ENCODE measurements at regions not wholly inside any gene's neighbourhood (a gene's known extent, or its start where the extent isn't known, plus 50 kb on each side); places are given as distances from the start of the nearest gene placed in this dataset.

- H3K36me3 ChIP-seq (ENCODE audit: control insufficient read depth, insufficient read depth, low read length), result no peaks in the 10 kb centered on the region
- no peak overlapping the region for H3K27ac ChIP-seq (ENCODE audit: low read length)
- H3K9me3 ChIP-seq (replicated peaks; ENCODE audit: control insufficient read depth, low read depth, low read length), result peaks cover 13% of the 10 kb centered on the region
- H3K4me3 ChIP-seq (ENCODE audit: low read length), result no peak overlapping the region
- no CpG with 5 or more reads among the region's 3 CpGs for WGBS (ENCODE audit: insufficient coverage)
- no peaks in the 10 kb centered on the region for H3K4me1 ChIP-seq (ENCODE audit: control insufficient read depth, insufficient read depth, low read length)
- H3K27me3 ChIP-seq (ENCODE audit: control insufficient read depth, insufficient read depth, low read length), result no peaks in the 10 kb centered on the region
- DNase-seq, result no peak
These were observed 385.6 kb upstream of the LRRC4C start for GRCh38 chr11:41845066-41845465.

- no CpG with 5 or more reads among the region's 3 CpGs for WGBS (ENCODE audit: insufficient coverage)
These were observed 388.9 kb upstream of the LRRC4C start for GRCh38 chr11:41848349-41848748.

GRCh38 chr11:41849250-41849649 is 389.8 kb upstream of the LRRC4C start:
- WGBS (ENCODE audit: insufficient coverage), result no CpG with 5 or more reads among the region's 1 CpG
- no peak for DNase-seq
- H3K36me3 ChIP-seq (ENCODE audit: control insufficient read depth, insufficient read depth, low read length), result no peaks in the 10 kb centered on the region
- no peaks in the 10 kb centered on the region for H3K27me3 ChIP-seq (ENCODE audit: control insufficient read depth, insufficient read depth, low read length)
- H3K9me3 ChIP-seq (replicated peaks; ENCODE audit: control insufficient read depth, low read depth, low read length), result no peaks in the 10 kb centered on the region
- no peak overlapping the region for H3K27ac ChIP-seq (ENCODE audit: low read length)
- H3K4me1 ChIP-seq (ENCODE audit: control insufficient read depth, insufficient read depth, low read length), result no peaks in the 10 kb centered on the region
- no peak overlapping the region for H3K4me3 ChIP-seq (ENCODE audit: low read length)

More at GRCh38 chr11:41848349-41848748, 388.9 kb upstream of the LRRC4C start:
- no peak overlapping the region for H3K4me3 ChIP-seq (ENCODE audit: low read length)
- no peaks in the 10 kb centered on the region for H3K36me3 ChIP-seq (ENCODE audit: control insufficient read depth, insufficient read depth, low read length)
- no peaks in the 10 kb centered on the region for H3K27me3 ChIP-seq (ENCODE audit: control insufficient read depth, insufficient read depth, low read length)
- DNase-seq, result no peak
- H3K9me3 ChIP-seq (replicated peaks; ENCODE audit: control insufficient read depth, low read depth, low read length), result no peaks in the 10 kb centered on the region
- H3K27ac ChIP-seq (ENCODE audit: low read length), result no peak overlapping the region
- H3K4me1 ChIP-seq (ENCODE audit: control insufficient read depth, insufficient read depth, low read length), result no peaks in the 10 kb centered on the region

- peaks cover 3% of the 10 kb centered on the region for H3K9me3 ChIP-seq (replicated peaks; ENCODE audit: control insufficient read depth, low read depth, low read length)
- H3K36me3 ChIP-seq (ENCODE audit: control insufficient read depth, insufficient read depth, low read length), result no peaks in the 10 kb centered on the region
- DNase-seq, result no peak
- H3K4me3 ChIP-seq (ENCODE audit: low read length), result no peak overlapping the region
- H3K4me1 ChIP-seq (ENCODE audit: control insufficient read depth, insufficient read depth, low read length), result no peaks in the 10 kb centered on the region
- H3K27ac ChIP-seq (ENCODE audit: low read length), result no peak overlapping the region
- H3K27me3 ChIP-seq (ENCODE audit: control insufficient read depth, insufficient read depth, low read length), result no peaks in the 10 kb centered on the region
These were observed 392.3 kb upstream of the LRRC4C start for GRCh38 chr11:41851743-41852142.

- H3K36me3 ChIP-seq (ENCODE audit: control insufficient read depth, insufficient read depth, low read length), result no peaks in the 10 kb centered on the region
- no peak overlapping the region for H3K27ac ChIP-seq (ENCODE audit: low read length)
- peak; percentile 67 for DNase-seq
- no peaks in the 10 kb centered on the region for H3K27me3 ChIP-seq (ENCODE audit: control insufficient read depth, insufficient read depth, low read length)
- WGBS (ENCODE audit: insufficient coverage), result no CpG with 5 or more reads among the region's 1 CpG
- H3K4me3 ChIP-seq (ENCODE audit: low read length), result no peak overlapping the region
- H3K4me1 ChIP-seq (ENCODE audit: control insufficient read depth, insufficient read depth, low read length), result no peaks in the 10 kb centered on the region
- H3K9me3 ChIP-seq (replicated peaks; ENCODE audit: control insufficient read depth, low read depth, low read length), result no peaks in the 10 kb centered on the region
These were observed 402.4 kb upstream of the LRRC4C start for GRCh38 chr11:41861838-41862237.

- no peak for DNase-seq
- Histone ChIP-seq H3K9me3 (replicated peaks; ENCODE audit: control insufficient read depth, low read depth, low read length) (no peaks in the 10 kb centered on the region), H3K4me3 (ENCODE audit: low read length) (no peak overlapping the region), H3K4me1 (ENCODE audit: control insufficient read depth, insufficient read depth, low read length) (no peaks in the 10 kb centered on the region), H3K27me3 (ENCODE audit: control insufficient read depth, insufficient read depth, low read length) (no peaks in the 10 kb centered on the region), H3K36me3 (ENCODE audit: control insufficient read depth, insufficient read depth, low read length) (no peaks in the 10 kb centered on the region), H3K27ac (ENCODE audit: low read length) (no peak overlapping the region)
These were observed 407.1 kb upstream of the LRRC4C start for GRCh38 chr11:41866525-41866924.

- DNase-seq, result no peak
- H3K4me1 ChIP-seq (ENCODE audit: control insufficient read depth, insufficient read depth, low read length), result no peaks in the 10 kb centered on the region
These were observed 409.2 kb upstream of the LRRC4C start for GRCh38 chr11:41868606-41869005.

GRCh38 chr11:41872426-41872825 is 413.0 kb upstream of the LRRC4C start:
- Histone ChIP-seq H3K27ac (ENCODE audit: low read length) (no peak overlapping the region), H3K27me3 (ENCODE audit: control insufficient read depth, insufficient read depth, low read length) (no peaks in the 10 kb centered on the region), H3K9me3 (replicated peaks; ENCODE audit: control insufficient read depth, low read depth, low read length) (peaks cover 2% of the 10 kb centered on the region), H3K4me1 (ENCODE audit: control insufficient read depth, insufficient read depth, low read length) (no peaks in the 10 kb centered on the region), H3K4me3 (ENCODE audit: low read length) (no peak overlapping the region), H3K36me3 (ENCODE audit: control insufficient read depth, insufficient read depth, low read length) (no peaks in the 10 kb centered on the region)
- WGBS (ENCODE audit: insufficient coverage), result 86% methylated on average over 1 of the region's 3 CpGs
- no peak for DNase-seq

More at GRCh38 chr11:41868606-41869005, 409.2 kb upstream of the LRRC4C start:
- Histone ChIP-seq H3K27ac (ENCODE audit: low read length) (no peak overlapping the region), H3K9me3 (replicated peaks; ENCODE audit: control insufficient read depth, low read depth, low read length) (peaks cover 2% of the 10 kb centered on the region), H3K4me3 (ENCODE audit: low read length) (no peak overlapping the region), H3K36me3 (ENCODE audit: control insufficient read depth, insufficient read depth, low read length) (no peaks in the 10 kb centered on the region), H3K27me3 (ENCODE audit: control insufficient read depth, insufficient read depth, low read length) (no peaks in the 10 kb centered on the region)
- 100% methylated on average over 2 of the region's 4 CpGs for WGBS (ENCODE audit: insufficient coverage)

GRCh38 chr11:41872870-41873269 is 413.4 kb upstream of the LRRC4C start:
- no peaks in the 10 kb centered on the region for H3K4me1 ChIP-seq (ENCODE audit: control insufficient read depth, insufficient read depth, low read length)
- peaks cover 2% of the 10 kb centered on the region for H3K9me3 ChIP-seq (replicated peaks; ENCODE audit: control insufficient read depth, low read depth, low read length)
- WGBS (ENCODE audit: insufficient coverage), result no CpG with 5 or more reads among the region's 4 CpGs
- H3K27ac ChIP-seq (ENCODE audit: low read length), result no peak overlapping the region
- DNase-seq, result no peak
- no peaks in the 10 kb centered on the region for H3K27me3 ChIP-seq (ENCODE audit: control insufficient read depth, insufficient read depth, low read length)
- no peak overlapping the region for H3K4me3 ChIP-seq (ENCODE audit: low read length)
- H3K36me3 ChIP-seq (ENCODE audit: control insufficient read depth, insufficient read depth, low read length), result no peaks in the 10 kb centered on the region

- 83% methylated on average over 1 of the region's 2 CpGs for WGBS (ENCODE audit: insufficient coverage)
- Histone ChIP-seq H3K36me3 (ENCODE audit: control insufficient read depth, insufficient read depth, low read length) (no peaks in the 10 kb centered on the region), H3K9me3 (replicated peaks; ENCODE audit: control insufficient read depth, low read depth, low read length) (peaks cover 5% of the 10 kb centered on the region), H3K4me3 (ENCODE audit: low read length) (no peak overlapping the region), H3K27me3 (ENCODE audit: control insufficient read depth, insufficient read depth, low read length) (no peaks in the 10 kb centered on the region), H3K27ac (ENCODE audit: low read length) (no peak overlapping the region), H3K4me1 (ENCODE audit: control insufficient read depth, insufficient read depth, low read length) (no peaks in the 10 kb centered on the region)
- no peak for DNase-seq
These were observed 418.6 kb upstream of the LRRC4C start for GRCh38 chr11:41878095-41878494.

GRCh38 chr11:41879214-41879613 is 419.8 kb upstream of the LRRC4C start:
- H3K4me3 ChIP-seq (ENCODE audit: low read length), result no peak overlapping the region
- no peaks in the 10 kb centered on the region for H3K27me3 ChIP-seq (ENCODE audit: control insufficient read depth, insufficient read depth, low read length)
- H3K9me3 ChIP-seq (replicated peaks; ENCODE audit: control insufficient read depth, low read depth, low read length), result peaks cover 5% of the 10 kb centered on the region
- no peak for DNase-seq
- no peak overlapping the region for H3K27ac ChIP-seq (ENCODE audit: low read length)
- H3K36me3 ChIP-seq (ENCODE audit: control insufficient read depth, insufficient read depth, low read length), result no peaks in the 10 kb centered on the region
- H3K4me1 ChIP-seq (ENCODE audit: control insufficient read depth, insufficient read depth, low read length), result no peaks in the 10 kb centered on the region

All from muscle of leg (tissue), 3 donors.